ENCODE measurements at regions not wholly inside any gene's neighbourhood (a gene's known extent, or its start where the extent isn't known, plus 50 kb on each side); places are given as distances from the start of the nearest gene placed in this dataset.

GRCh38 chr2:120969613-120970355 is 234.1 kb downstream of the GLI2 start:
- Mint-ChIP-seq H3K4me3 (ENCODE audit: low read depth) (no peak overlapping the region), H3K27ac (no peak overlapping the region), H3K27me3 (peaks cover 63% of the 10 kb centered on the region), H3K36me3 (ENCODE audit: insufficient read depth) (no peaks in the 10 kb centered on the region), H3K4me1 (ENCODE audit: low read depth) (no peaks in the 10 kb centered on the region), H3K9me3 (ENCODE audit: low read depth) (no peaks in the 10 kb centered on the region)
- DNase-seq (ENCODE audit: low spot score, unreplicated experiment), result no peak
- TF ChIP-seq, protein P1, sequence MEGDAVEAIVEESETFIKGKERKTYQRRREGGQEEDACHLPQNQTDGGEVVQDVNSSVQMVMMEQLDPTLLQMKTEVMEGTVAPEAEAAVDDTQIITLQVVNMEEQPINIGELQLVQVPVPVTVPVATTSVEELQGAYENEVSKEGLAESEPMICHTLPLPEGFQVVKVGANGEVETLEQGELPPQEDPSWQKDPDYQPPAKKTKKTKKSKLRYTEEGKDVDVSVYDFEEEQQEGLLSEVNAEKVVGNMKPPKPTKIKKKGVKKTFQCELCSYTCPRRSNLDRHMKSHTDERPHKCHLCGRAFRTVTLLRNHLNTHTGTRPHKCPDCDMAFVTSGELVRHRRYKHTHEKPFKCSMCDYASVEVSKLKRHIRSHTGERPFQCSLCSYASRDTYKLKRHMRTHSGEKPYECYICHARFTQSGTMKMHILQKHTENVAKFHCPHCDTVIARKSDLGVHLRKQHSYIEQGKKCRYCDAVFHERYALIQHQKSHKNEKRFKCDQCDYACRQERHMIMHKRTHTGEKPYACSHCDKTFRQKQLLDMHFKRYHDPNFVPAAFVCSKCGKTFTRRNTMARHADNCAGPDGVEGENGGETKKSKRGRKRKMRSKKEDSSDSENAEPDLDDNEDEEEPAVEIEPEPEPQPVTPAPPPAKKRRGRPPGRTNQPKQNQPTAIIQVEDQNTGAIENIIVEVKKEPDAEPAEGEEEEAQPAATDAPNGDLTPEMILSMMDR (IDR thresholded peaks at IDR 0.05; ENCODE audit: unreplicated experiment), result no peak

- H3K36me3 Mint-ChIP-seq (ENCODE audit: insufficient read depth), result no peaks in the 10 kb centered on the region
Observed at GRCh38 chr2:120971866-120972265, 236.2 kb downstream of the GLI2 start.

GRCh38 chr2:120972286-120972685 is 236.6 kb downstream of the GLI2 start:
- no peak overlapping the region for H3K27ac Mint-ChIP-seq

More at GRCh38 chr2:120971866-120972265, 236.2 kb downstream of the GLI2 start:
- H3K9me3 Mint-ChIP-seq (ENCODE audit: low read depth), result no peaks in the 10 kb centered on the region
- no peak for DNase-seq (ENCODE audit: low spot score, unreplicated experiment)
- TF ChIP-seq, protein P1 (IDR thresholded peaks at IDR 0.05; ENCODE audit: unreplicated experiment), result no peak
- no peak overlapping the region for H3K4me3 Mint-ChIP-seq (ENCODE audit: low read depth)
- peaks cover 6% of the 10 kb centered on the region for H3K4me1 Mint-ChIP-seq (ENCODE audit: low read depth)
- no peak overlapping the region for H3K27ac Mint-ChIP-seq
- peaks cover 65% of the 10 kb centered on the region for H3K27me3 Mint-ChIP-seq

DNA sequence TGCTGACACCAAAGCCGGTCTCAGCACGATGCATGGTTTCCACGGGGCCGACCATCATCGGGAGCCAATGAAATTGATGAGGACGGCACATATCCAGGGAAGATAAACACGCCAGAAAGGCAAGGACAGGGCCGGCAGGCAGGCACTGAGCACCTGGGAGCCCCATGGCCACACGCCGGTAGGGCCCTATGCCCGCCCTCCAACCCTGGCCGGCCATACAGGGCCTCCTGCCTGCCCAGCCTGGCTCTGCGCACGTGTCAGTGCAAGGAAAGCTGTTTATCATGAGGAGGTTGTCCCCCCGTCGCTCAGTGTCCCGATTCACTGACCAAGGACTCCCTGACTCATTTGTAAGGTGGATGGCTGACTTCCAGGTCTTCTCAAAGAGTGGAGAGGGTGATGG is 237.5 kb downstream of the GLI2 start:
- Mint-ChIP-seq H3K36me3 (ENCODE audit: insufficient read depth) (no peaks in the 10 kb centered on the region), H3K27me3 (peaks cover 68% of the 10 kb centered on the region), H3K27ac (no peak overlapping the region), H3K9me3 (ENCODE audit: low read depth) (no peaks in the 10 kb centered on the region), H3K4me3 (ENCODE audit: low read depth) (no peak overlapping the region), H3K4me1 (ENCODE audit: low read depth) (peaks cover 9% of the 10 kb centered on the region)
- TF ChIP-seq, protein P1 (IDR thresholded peaks at IDR 0.05; ENCODE audit: unreplicated experiment), result no peak
- no peak for DNase-seq (ENCODE audit: low spot score, unreplicated experiment)

More at GRCh38 chr2:120972286-120972685, 236.6 kb downstream of the GLI2 start:
- TF ChIP-seq, protein P1 (IDR thresholded peaks at IDR 0.05; ENCODE audit: unreplicated experiment), result no peak
- no peaks in the 10 kb centered on the region for H3K36me3 Mint-ChIP-seq (ENCODE audit: insufficient read depth)
- H3K4me3 Mint-ChIP-seq (ENCODE audit: low read depth), result no peak overlapping the region
- no peak for DNase-seq (ENCODE audit: low spot score, unreplicated experiment)
- H3K9me3 Mint-ChIP-seq (ENCODE audit: low read depth), result no peaks in the 10 kb centered on the region
- H3K4me1 Mint-ChIP-seq (ENCODE audit: low read depth), result peaks cover 9% of the 10 kb centered on the region
- peaks cover 66% of the 10 kb centered on the region for H3K27me3 Mint-ChIP-seq

DNA sequence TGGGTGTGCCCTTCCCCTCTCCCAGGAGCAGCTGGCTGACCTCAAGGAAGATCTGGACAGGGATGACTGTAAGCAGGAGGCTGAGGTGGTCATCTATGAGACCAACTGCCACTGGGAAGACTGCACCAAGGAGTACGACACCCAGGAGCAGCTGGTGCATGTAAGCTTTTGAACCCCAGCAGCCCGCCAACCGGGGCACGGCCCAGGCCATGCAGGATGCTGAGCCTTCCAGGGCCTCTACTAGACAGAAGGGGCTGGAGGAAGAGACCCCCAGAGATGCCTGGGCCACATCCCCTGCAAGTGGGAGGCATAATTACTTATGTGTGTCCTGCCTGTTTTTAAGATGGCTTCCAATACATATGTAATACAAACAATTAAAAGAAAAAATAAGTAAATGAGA is 239.3 kb downstream of the GLI2 start:
- Mint-ChIP-seq H3K4me1 (ENCODE audit: low read depth) (peaks cover 9% of the 10 kb centered on the region), H3K9me3 (ENCODE audit: low read depth) (peaks cover 4% of the 10 kb centered on the region), H3K4me3 (ENCODE audit: low read depth) (no peak overlapping the region), H3K27me3 (peaks cover 73% of the 10 kb centered on the region), H3K27ac (no peak overlapping the region), H3K36me3 (ENCODE audit: insufficient read depth) (no peaks in the 10 kb centered on the region)
- DNase-seq (ENCODE audit: low spot score, unreplicated experiment), result no peak
- TF ChIP-seq, protein P1 (IDR thresholded peaks at IDR 0.05; ENCODE audit: unreplicated experiment), result no peak
